SK-N-MC (cell line): ENCODE measurements at regions not wholly inside any gene's neighbourhood (a gene's known extent, or its start where the extent isn't known, plus 50 kb on each side); places are given as distances from the start of the nearest gene placed in this dataset.

Experiments used
- EZH2 ChIP-seq: fragments of 200-600 bp; sonication (generic); IDR thresholded peaks from one replicate; pipeline ENCODE4 v1.6.1; 2017; ENCODE audit warnings: antibody characterized with exemption
- FOXP2 ChIP-seq: optimal IDR thresholded peaks from 2 replicates; pipeline ENCODE3; 2011; ENCODE audit warnings: mild to moderate bottlenecking, moderate library complexity; ENCODE audit not compliant: insufficient read depth; ENCODE audit errors: extremely low read length, control extremely low read depth
- POLR2AphosphoS5 ChIP-seq: IDR thresholded peaks from 2 replicates; pipeline ENCODE4 v1.6.1; 2012; ENCODE audit warnings: mild to moderate bottlenecking, low read depth, low read length, borderline replicate concordance

DNA sequence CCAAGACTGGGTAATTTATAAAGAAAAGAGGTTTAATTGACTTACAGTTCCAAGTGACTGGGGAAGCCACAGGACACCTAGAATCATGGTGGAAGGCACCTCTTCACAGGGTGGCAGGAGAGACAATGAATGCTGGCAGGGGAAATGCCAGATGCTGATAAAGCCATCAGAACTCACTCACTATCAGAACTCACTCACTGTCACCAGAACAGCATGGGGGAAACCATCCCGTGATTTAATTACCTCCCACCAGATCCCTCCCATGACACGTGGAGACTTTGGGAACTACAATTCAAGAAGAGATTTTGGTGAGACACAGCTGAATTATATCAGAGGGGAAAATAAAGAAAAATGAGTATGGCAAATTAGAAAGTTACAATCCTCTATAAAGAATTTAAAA is 310.9 kb downstream of the BCHE start:
- TF ChIP-seq EZH2 = no peak
- no peak for TF ChIP-seq POLR2AphosphoS5
- no peak for TF ChIP-seq FOXP2
